GM18505 (cell line): ENCODE measurements at regions not wholly inside any gene's neighbourhood (a gene's known extent, or its start where the extent isn't known, plus 50 kb on each side); places are given as distances from the start of the nearest gene placed in this dataset.
"Not testable (repeated sequence)": the region's sequence is repeated elsewhere in the genome, so short reads cannot be mapped to it uniquely, and the experiment has no call there.

ENCODE experiments used
- ATAC-seq: cut with Tn5 transposase; IDR thresholded peaks from one replicate; pipeline ENCODE4 v1.9.1; 2021; ENCODE audit not compliant: unreplicated experiment
- POLR2A ChIP-seq: IDR thresholded peaks from 4 replicates; pipeline ENCODE4 v1.6.1; 2011; ENCODE audit warnings: borderline replicate concordance; ENCODE audit not compliant: insufficient read depth, insufficient read length; ENCODE audit errors: extremely low read depth

- peak; percentile 100 for ATAC-seq
- peak; percentile 42 for TF ChIP-seq POLR2A
Observed at GRCh38 chr9:41273549-41274267, 84.6 kb upstream of the ZNG1F start.

GRCh38 chr9:41272879-41273548 lies 83.9 kb upstream of the ZNG1F start:
- ATAC-seq, result peak; percentile 28

DNA sequence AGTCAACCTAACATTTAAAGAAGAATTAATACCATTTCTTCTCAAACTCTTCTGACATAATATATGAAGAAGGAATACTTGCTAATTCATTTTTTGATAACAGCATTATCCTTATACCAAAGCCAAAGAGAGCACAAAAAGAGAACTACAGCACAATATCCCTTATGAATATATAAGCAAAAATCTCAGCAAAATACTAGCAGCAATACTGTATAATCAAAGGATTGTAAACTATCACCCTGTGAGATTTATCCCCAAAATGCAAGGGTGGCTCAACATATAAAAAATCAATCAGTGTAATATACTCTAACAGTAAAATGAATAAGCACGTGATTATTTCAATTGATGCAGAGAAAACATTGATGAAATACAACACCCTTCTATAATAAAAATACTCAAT lies 81.9 kb upstream of the ZNG1F start:
- not testable (repeated sequence) for ATAC-seq

GRCh38 chr9:41269471-41269870 lies 80.4 kb upstream of the ZNG1F start:
- not testable (repeated sequence) for ATAC-seq

GRCh38 chr9:41269054-41269453 lies 79.9 kb upstream of the ZNG1F start:
- ATAC-seq, result not testable (repeated sequence)

DNA sequence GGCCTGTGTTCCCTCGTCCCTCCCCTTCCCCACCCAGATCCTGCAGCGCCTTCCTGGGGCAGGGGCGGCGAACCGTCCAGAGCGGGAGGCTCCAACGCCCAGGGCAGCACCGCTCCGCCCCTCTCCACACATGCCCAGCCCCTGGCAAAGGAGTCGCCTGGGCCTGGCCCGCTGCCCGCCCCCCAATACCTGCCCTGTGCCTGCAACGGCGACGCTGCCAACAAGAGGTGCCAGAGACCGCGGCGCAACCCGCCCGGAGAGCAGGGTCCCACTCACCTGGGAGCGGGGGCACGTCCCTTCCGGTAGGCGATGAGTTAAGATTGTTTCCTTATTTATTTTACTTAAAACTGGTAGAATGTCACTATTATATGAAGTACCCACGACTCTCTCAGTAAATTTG lies 77.5 kb upstream of the ZNG1F start:
- not testable (repeated sequence) for ATAC-seq

DNA sequence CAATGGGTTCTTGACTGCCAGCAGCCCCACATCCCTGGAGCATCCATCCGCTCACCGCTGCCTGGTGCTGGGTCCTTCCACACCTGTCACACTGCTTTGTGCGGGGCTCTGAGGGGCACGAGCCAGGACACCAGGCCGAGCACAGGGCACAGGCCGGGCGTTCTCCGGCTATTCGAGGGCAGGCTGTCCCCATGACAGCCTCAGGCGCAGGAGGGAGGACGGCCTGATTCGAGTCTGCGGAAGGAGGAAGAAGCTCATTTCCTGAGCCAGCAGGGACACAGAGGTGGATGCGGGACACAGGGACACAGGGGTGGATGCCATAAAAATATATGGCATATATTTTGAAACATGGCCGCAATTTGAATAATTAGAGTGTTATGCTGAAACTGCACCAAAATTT lies 76.9 kb upstream of the ZNG1F start:
- ATAC-seq, result not testable (repeated sequence)

- ATAC-seq, result not testable (repeated sequence)
Observed at GRCh38 chr9:41251973-41252372, 62.9 kb upstream of the ZNG1F start.

DNA sequence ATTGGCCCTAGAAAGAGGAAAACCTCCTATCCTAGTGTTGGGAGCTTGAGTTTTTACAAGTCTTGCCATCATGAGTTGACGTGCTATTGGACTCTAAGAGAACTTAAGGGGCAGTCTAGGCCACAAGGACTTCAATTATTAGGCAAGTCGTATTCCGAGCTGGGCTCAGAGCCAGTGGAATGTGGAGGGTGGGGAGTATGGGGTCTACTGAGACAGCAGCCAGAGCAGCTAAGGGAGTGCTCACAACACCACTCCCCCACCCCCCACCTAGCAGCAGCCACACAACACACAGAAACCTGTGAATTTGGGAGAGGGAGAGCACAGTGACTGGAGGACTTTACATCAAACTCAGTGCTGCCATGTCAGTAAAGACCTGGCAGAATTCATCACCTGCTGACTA lies 62.0 kb upstream of the ZNG1F start:
- ATAC-seq, result not testable (repeated sequence)

DNA sequence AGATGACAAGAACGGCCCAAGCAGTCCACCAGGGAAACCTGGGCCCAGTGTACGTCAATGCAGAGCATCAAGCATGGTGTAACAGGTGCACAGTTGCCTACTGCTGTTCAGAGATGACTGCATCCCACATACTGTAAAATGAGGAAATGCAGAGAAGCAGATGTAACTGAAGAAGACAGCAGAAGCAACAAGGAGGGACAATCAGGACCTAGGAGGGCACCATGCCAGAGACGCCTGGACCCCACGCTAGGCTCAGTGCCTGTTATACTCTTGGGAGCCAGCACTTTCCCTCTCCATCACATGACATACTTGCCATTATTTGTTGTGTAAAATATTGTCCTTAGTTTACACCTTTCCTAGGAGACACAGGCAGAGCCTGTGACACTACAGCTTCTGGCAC lies 57.6 kb upstream of the ZNG1F start:
- ATAC-seq, result not testable (repeated sequence)
